ENCODE measurements at regions not wholly inside any gene's neighbourhood (a gene's known extent, or its start where the extent isn't known, plus 50 kb on each side); places are given as distances from the start of the nearest gene placed in this dataset.
A peak's percentile ranks its signal among the peaks of the same experiment; 100 is the strongest.

- no TSS peak for BruUV-seq (replicated peaks)
- H3K4me1 ChIP-seq (ENCODE audit: control insufficient read depth in 1 of 2, insufficient read depth in 2 of 2, low read length in 2 of 2) = no peaks in the 10 kb centered on the region
- no peaks in the 10 kb centered on the region for H3K9me3 ChIP-seq (ENCODE audit: control insufficient read depth in 1 of 2, insufficient read depth in 1 of 2, low read depth in 1 of 2, low read length in 2 of 2)
- no peaks in the 10 kb centered on the region for H3K9me2 ChIP-seq (ENCODE audit: insufficient read depth)
- no peak overlapping the region for H3K9ac ChIP-seq (ENCODE audit: low read length)
- H3K27me3 ChIP-seq (ENCODE audit: insufficient read depth, low read length) = no peaks in the 10 kb centered on the region
- DNase-seq (ENCODE audit: low read depth, low spot score) (no peak), ATAC-seq (no peak)
- H2AFZ ChIP-seq (ENCODE audit: low read depth, low read length, poor library complexity, severe bottlenecking) = no peak overlapping the region
- H3K79me2 ChIP-seq (ENCODE audit: insufficient read depth, low read length) = no peaks in the 10 kb centered on the region
- H3K4me3 ChIP-seq (replicated peaks in 1 of 2; ENCODE audit: low read depth in 1 of 2, low read length in 2 of 2) = no peak overlapping the region
- TF ChIP-seq CTCF (IDR thresholded peaks at IDR 0.05 in 2 of 3, conservative IDR thresholded peaks at IDR 0.05 in 1 of 3; ENCODE audit: borderline replicate concordance in 1 of 3, insufficient read depth in 1 of 3, low read depth in 2 of 3, low read length in 2 of 3) (no peak), CEBPB (IDR thresholded peaks at IDR 0.05; ENCODE audit: low read depth) (no peak), POLR2AphosphoS5 (IDR thresholded peaks at IDR 0.05; ENCODE audit: low read depth, low read length) (no peak), POLR2A (IDR thresholded peaks at IDR 0.05; ENCODE audit: borderline replicate concordance, extremely low read depth, insufficient read depth, insufficient read length) (no peak)
- H4K20me1 ChIP-seq (ENCODE audit: insufficient read depth) = no peaks in the 10 kb centered on the region
- intact Hi-C loops (cut with micrococcal nuclease) = no loop called here
- POLR2A ChIA-PET = no interaction called here
- RAD21 ChIA-PET (ENCODE audit: low non-redundant PET in 1 of 2, low total read pairs in 2 of 2, uncharacterized antibody in 2 of 2, unreplicated experiment in 2 of 2) = no interaction called here
- H3K4me2 ChIP-seq (ENCODE audit: low read length) = no peak overlapping the region
- CTCF ChIA-PET = no interaction called here
- H3K27ac ChIP-seq (ENCODE audit: low read depth, low read length) = no peak overlapping the region
- H3K36me3 ChIP-seq (ENCODE audit: control insufficient read depth in 1 of 2, insufficient read depth in 2 of 2, low read length in 2 of 2) = no peaks in the 10 kb centered on the region
These were observed 222.5 kb upstream of the TAS2R1 start for GRCh38 chr5:9852671-9853070.

GRCh38 chr5:9851458-9851857 lies 221.3 kb upstream of the TAS2R1 start:
- TF ChIP-seq RAD21 (IDR thresholded peaks at IDR 0.05; ENCODE audit: low read depth) (peak; percentile 16; the same call in 1 of the 2 replicates), CTCF (IDR thresholded peaks at IDR 0.05 in 2 of 3, conservative IDR thresholded peaks at IDR 0.05 in 1 of 3; ENCODE audit: borderline replicate concordance in 1 of 3, insufficient read depth in 1 of 3, low read depth in 2 of 3, low read length in 2 of 3) (peak; percentile 8 to 19 (median 16); a peak in 3 of 6 replicates), ATF3 (IDR thresholded peaks at IDR 0.05) (no peak)
- no peak overlapping the region for H3K9ac ChIP-seq (ENCODE audit: low read length)
- POLR2A ChIA-PET = no interaction called here
- no peak overlapping the region for H3K4me2 ChIP-seq (ENCODE audit: low read length)
- ATAC-seq (peak; percentile 44; the same call in 1 of the 2 replicates), DNase-seq (ENCODE audit: low read depth, low spot score) (no peak)
- H3K79me2 ChIP-seq (ENCODE audit: insufficient read depth, low read length) = no peaks in the 10 kb centered on the region
- no peaks in the 10 kb centered on the region for H3K4me1 ChIP-seq (ENCODE audit: control insufficient read depth in 1 of 2, insufficient read depth in 2 of 2, low read length in 2 of 2)
- intact Hi-C loops (cut with micrococcal nuclease) = no loop called here
- CTCF ChIA-PET = no interaction called here
- RAD21 ChIA-PET (ENCODE audit: low non-redundant PET in 1 of 2, low total read pairs in 2 of 2, uncharacterized antibody in 2 of 2, unreplicated experiment in 2 of 2) = no interaction called here
- no peaks in the 10 kb centered on the region for H4K20me1 ChIP-seq (ENCODE audit: insufficient read depth)
- H2AFZ ChIP-seq (ENCODE audit: low read depth, low read length, poor library complexity, severe bottlenecking) = no peak overlapping the region
- no peaks in the 10 kb centered on the region for H3K27me3 ChIP-seq (ENCODE audit: insufficient read depth, low read length)
- H3K4me3 ChIP-seq (replicated peaks in 1 of 2; ENCODE audit: low read depth in 1 of 2, low read length in 2 of 2) = no peak overlapping the region
- no TSS peak for BruUV-seq (replicated peaks)
- H3K9me3 ChIP-seq (ENCODE audit: control insufficient read depth in 1 of 2, insufficient read depth in 1 of 2, low read depth in 1 of 2, low read length in 2 of 2) = no peaks in the 10 kb centered on the region
- H3K27ac ChIP-seq (ENCODE audit: low read depth, low read length) = no peak overlapping the region
- H3K9me2 ChIP-seq (ENCODE audit: insufficient read depth) = no peaks in the 10 kb centered on the region
- no peaks in the 10 kb centered on the region for H3K36me3 ChIP-seq (ENCODE audit: control insufficient read depth in 1 of 2, insufficient read depth in 2 of 2, low read length in 2 of 2)
